Smooth muscle cell (in vitro differentiated cells): ENCODE measurements at regions not wholly inside any gene's neighbourhood (a gene's known extent, or its start where the extent isn't known, plus 50 kb on each side); places are given as distances from the start of the nearest gene placed in this dataset.

Source experiments
- DNase-seq: peaks from one replicate; lab custom pipeline; 2025; ENCODE audit not compliant: unreplicated experiment; lab: John Stamatoyannopoulos, UW
- H2AFZ ChIP-seq: fragments of 200-600 bp; sonication (generic); 2 replicates; pipeline ENCODE4 v1.6.0; 2016; ENCODE audit warnings: antibody characterized with exemption, low read depth, mild to moderate bottlenecking
- H3F3A ChIP-seq: fragments of 200-600 bp; sonication (generic); 2 replicates; pipeline ENCODE4 v1.6.0; 2017; ENCODE audit warnings: antibody characterized with exemption, low read depth
- H3K27ac ChIP-seq: fragments of 200-600 bp; sonication (generic); 2 replicates; pipeline ENCODE4 v1.5.1; 2016; ENCODE audit warnings: low read depth, mild to moderate bottlenecking
- H3K27me3 ChIP-seq: fragments of 200-600 bp; sonication (generic); 2 replicates; pipeline ENCODE4 v1.6.1; 2016; ENCODE audit warnings: low read depth, mild to moderate bottlenecking
- H3K36me3 ChIP-seq: fragments of 200-600 bp; sonication (generic); 2 replicates; pipeline ENCODE4 v1.5.1; 2016; ENCODE audit warnings: low read depth
- H3K4me1 ChIP-seq: fragments of 200-600 bp; sonication (generic); 2 replicates; pipeline ENCODE4 v1.5.1; 2016; ENCODE audit warnings: low read depth
- H3K4me2 ChIP-seq: fragments of 200-600 bp; sonication (generic); 2 replicates; pipeline ENCODE4 v1.6.0; 2016; ENCODE audit warnings: mild to moderate bottlenecking
- H3K4me3 ChIP-seq: fragments of 200-600 bp; sonication (generic); 2 replicates; pipeline ENCODE4 v1.5.1; 2016; ENCODE audit warnings: mild to moderate bottlenecking
- H3K79me2 ChIP-seq: fragments of 200-600 bp; sonication (generic); 2 replicates; pipeline ENCODE4 v1.6.0; 2016; ENCODE audit warnings: low read depth, mild to moderate bottlenecking
- H3K9ac ChIP-seq: fragments of 200-600 bp; sonication (generic); 2 replicates; pipeline ENCODE4 v1.6.0; 2016; ENCODE audit warnings: low read depth
- H3K9me3 ChIP-seq: fragments of 200-600 bp; sonication (generic); replicated peaks from 2 replicates; pipeline ENCODE4 v1.5.1; 2016; ENCODE audit warnings: low read depth
- H4K20me1 ChIP-seq: fragments of 200-600 bp; sonication (generic); 2 replicates; pipeline ENCODE4 v1.6.0; 2016; ENCODE audit warnings: low read depth
- WGBS: methylation state at CpG from one replicate; pipeline ENCODE4 v1.1.7; 2016; ENCODE audit warnings: low lambda C conversion rate; 5-methylcytosine and 5-hydroxymethylcytosine counted together
- TF ChIP-seq, protein P1 (sequence below): fragments of 200-600 bp; sonication (generic); IDR thresholded peaks from 2 replicates; pipeline ENCODE4 v1.5.1; 2017; ENCODE audit warnings: borderline replicate concordance, mild to moderate bottlenecking, antibody characterized with exemption; ENCODE audit not compliant: insufficient read depth, poor library complexity, severe bottlenecking

DNA sequence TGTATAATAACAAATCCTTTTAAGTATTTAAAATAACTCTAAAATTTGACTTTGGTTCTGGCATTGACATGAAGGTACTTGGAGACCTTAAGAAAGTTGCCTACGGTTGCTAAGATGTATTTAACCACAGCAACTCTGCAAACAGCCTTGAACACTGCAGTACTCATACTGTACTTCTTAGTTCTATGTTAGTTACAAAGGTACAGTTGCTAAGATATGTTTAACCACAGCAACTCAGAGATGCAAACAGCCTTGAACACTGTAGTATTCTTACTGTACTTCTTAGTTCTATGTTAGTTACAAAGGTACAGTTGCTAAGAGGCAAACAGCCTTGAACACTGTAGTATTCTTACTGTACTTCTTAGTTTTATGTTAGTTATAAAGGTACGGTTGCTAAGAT is 268.3 kb upstream of the MIR17HG start:
- H3F3A ChIP-seq = no peaks in the 10 kb centered on the region

DNA sequence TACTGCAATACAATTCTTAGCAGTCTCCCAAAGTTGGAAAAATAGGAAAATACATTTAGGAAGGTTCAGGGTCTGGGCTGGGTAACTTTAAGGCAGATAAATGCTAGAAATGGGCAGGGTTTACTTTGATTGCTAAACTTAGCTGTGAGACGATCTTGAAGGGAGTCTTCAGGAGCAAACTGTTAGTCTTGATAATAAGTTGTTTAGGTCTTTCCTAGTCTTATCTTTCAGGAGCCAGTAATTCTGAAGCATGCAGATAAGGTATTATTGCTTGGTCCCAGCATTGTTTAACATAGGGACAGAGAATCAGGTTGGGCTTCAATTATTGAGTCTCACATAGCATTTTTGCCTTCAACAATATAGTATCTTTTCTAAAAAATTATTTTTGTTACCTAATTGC is 262.4 kb upstream of the MIR17HG start:
- H3K27me3 ChIP-seq = no peaks in the 10 kb centered on the region
- TF ChIP-seq, protein P1, sequence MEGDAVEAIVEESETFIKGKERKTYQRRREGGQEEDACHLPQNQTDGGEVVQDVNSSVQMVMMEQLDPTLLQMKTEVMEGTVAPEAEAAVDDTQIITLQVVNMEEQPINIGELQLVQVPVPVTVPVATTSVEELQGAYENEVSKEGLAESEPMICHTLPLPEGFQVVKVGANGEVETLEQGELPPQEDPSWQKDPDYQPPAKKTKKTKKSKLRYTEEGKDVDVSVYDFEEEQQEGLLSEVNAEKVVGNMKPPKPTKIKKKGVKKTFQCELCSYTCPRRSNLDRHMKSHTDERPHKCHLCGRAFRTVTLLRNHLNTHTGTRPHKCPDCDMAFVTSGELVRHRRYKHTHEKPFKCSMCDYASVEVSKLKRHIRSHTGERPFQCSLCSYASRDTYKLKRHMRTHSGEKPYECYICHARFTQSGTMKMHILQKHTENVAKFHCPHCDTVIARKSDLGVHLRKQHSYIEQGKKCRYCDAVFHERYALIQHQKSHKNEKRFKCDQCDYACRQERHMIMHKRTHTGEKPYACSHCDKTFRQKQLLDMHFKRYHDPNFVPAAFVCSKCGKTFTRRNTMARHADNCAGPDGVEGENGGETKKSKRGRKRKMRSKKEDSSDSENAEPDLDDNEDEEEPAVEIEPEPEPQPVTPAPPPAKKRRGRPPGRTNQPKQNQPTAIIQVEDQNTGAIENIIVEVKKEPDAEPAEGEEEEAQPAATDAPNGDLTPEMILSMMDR = no peak

More for the DNA sequence above, 268.3 kb upstream of the MIR17HG start:
- TF ChIP-seq, protein P1 = no peak
- no peak overlapping the region for H3K4me3 ChIP-seq
- DNase-seq = no peak
- H2AFZ ChIP-seq = no peak overlapping the region
- peaks cover 7% of the 10 kb centered on the region for H3K4me1 ChIP-seq
- no peaks in the 10 kb centered on the region for H3K36me3 ChIP-seq
- H3K79me2 ChIP-seq = no peaks in the 10 kb centered on the region
- WGBS = 99% methylated on average over 2 of the region's 2 CpGs
- no peaks in the 10 kb centered on the region for H4K20me1 ChIP-seq
- H3K27me3 ChIP-seq = no peaks in the 10 kb centered on the region
- no peak overlapping the region for H3K4me2 ChIP-seq
- H3K9me3 ChIP-seq = no peaks in the 10 kb centered on the region
- no peak overlapping the region for H3K9ac ChIP-seq
- no peak overlapping the region for H3K27ac ChIP-seq

GRCh38 chr13:91086936-91087716 is 260.4 kb upstream of the MIR17HG start:
- no peak overlapping the region for H3K9ac ChIP-seq
- peaks cover 8% of the 10 kb centered on the region for H3K4me1 ChIP-seq
- TF ChIP-seq, protein P1 = no peak
- DNase-seq = no peak
- H2AFZ ChIP-seq = no peak overlapping the region
- H3K4me2 ChIP-seq = no peak overlapping the region
- H3F3A ChIP-seq = no peaks in the 10 kb centered on the region
- H3K27me3 ChIP-seq = no peaks in the 10 kb centered on the region
- no peaks in the 10 kb centered on the region for H4K20me1 ChIP-seq
- no peaks in the 10 kb centered on the region for H3K79me2 ChIP-seq
- no peak overlapping the region for H3K27ac ChIP-seq
- H3K4me3 ChIP-seq = no peak overlapping the region
- WGBS = 68% methylated on average over 2 of the region's 2 CpGs
- H3K9me3 ChIP-seq = no peaks in the 10 kb centered on the region
- no peaks in the 10 kb centered on the region for H3K36me3 ChIP-seq

More for the DNA sequence above, 262.4 kb upstream of the MIR17HG start:
- no peaks in the 10 kb centered on the region for H3F3A ChIP-seq
- no peak for DNase-seq
- no peak overlapping the region for H3K4me2 ChIP-seq
- H3K4me1 ChIP-seq = peaks cover 14% of the 10 kb centered on the region
- H3K27ac ChIP-seq = no peak overlapping the region
- no peaks in the 10 kb centered on the region for H3K36me3 ChIP-seq
- no peaks in the 10 kb centered on the region for H3K79me2 ChIP-seq
- no peak overlapping the region for H2AFZ ChIP-seq
- no peak overlapping the region for H3K4me3 ChIP-seq
- H4K20me1 ChIP-seq = no peaks in the 10 kb centered on the region
- WGBS = 30% methylated on average over 1 of the region's 1 CpG
- H3K9ac ChIP-seq = no peak overlapping the region
- H3K9me3 ChIP-seq = no peaks in the 10 kb centered on the region

GRCh38 chr13:91097269-91097668 is 250.2 kb upstream of the MIR17HG start:
- H3F3A ChIP-seq = no peaks in the 10 kb centered on the region
- H3K9me3 ChIP-seq = no peaks in the 10 kb centered on the region
- TF ChIP-seq, protein P1 = no peak
- H4K20me1 ChIP-seq = no peaks in the 10 kb centered on the region
- no peaks in the 10 kb centered on the region for H3K79me2 ChIP-seq
- no peak overlapping the region for H3K9ac ChIP-seq
- no peak overlapping the region for H2AFZ ChIP-seq
- no peak overlapping the region for H3K4me3 ChIP-seq
- H3K36me3 ChIP-seq = no peaks in the 10 kb centered on the region
- H3K27ac ChIP-seq = no peak overlapping the region
- WGBS = 80% methylated on average over 5 of the region's 5 CpGs
- DNase-seq = no peak
- no peaks in the 10 kb centered on the region for H3K27me3 ChIP-seq
- no peak overlapping the region for H3K4me2 ChIP-seq
- peaks cover 17% of the 10 kb centered on the region for H3K4me1 ChIP-seq
